ENCODE measurements at regions not wholly inside any gene's neighbourhood (a gene's known extent, or its start where the extent isn't known, plus 50 kb on each side); places are given as distances from the start of the nearest gene placed in this dataset.
A peak's percentile ranks its signal among the peaks of the same experiment; 100 is the strongest.

GRCh38 chr18:2430191-2430590 lies 141.1 kb downstream of the METTL4 start:
- FAIRE-seq (peak; percentile 87), DNase-seq (ENCODE audit: insufficient read length, low spot score) (no peak)
- TF ChIP-seq CTCF (IDR thresholded peaks at IDR 0.05; ENCODE audit: insufficient read depth, missing control alignments), result no peak

- DNase-seq (ENCODE audit: insufficient read length, low spot score) (no peak), FAIRE-seq (no peak)
- no peak for TF ChIP-seq CTCF (IDR thresholded peaks at IDR 0.05; ENCODE audit: insufficient read depth, missing control alignments)
Measured at GRCh38 chr18:2431806-2432205, 139.5 kb downstream of the METTL4 start.

- FAIRE-seq, result no peak
- no peak for DNase-seq (ENCODE audit: insufficient read length, low spot score)
- no peak for TF ChIP-seq CTCF (IDR thresholded peaks at IDR 0.05; ENCODE audit: insufficient read depth, missing control alignments)
Measured at GRCh38 chr18:2433366-2433765, 137.9 kb downstream of the METTL4 start.

GRCh38 chr18:2441544-2441943 lies 129.8 kb downstream of the METTL4 start:
- no peak for TF ChIP-seq CTCF (IDR thresholded peaks at IDR 0.05; ENCODE audit: insufficient read depth, missing control alignments)
- no peak for FAIRE-seq
- DNase-seq (ENCODE audit: insufficient read length, low spot score), result no peak

- no peak for TF ChIP-seq CTCF (IDR thresholded peaks at IDR 0.05; ENCODE audit: insufficient read depth, missing control alignments)
- DNase-seq (ENCODE audit: insufficient read length, low spot score) (no peak), FAIRE-seq (peak; percentile 56)
Measured at GRCh38 chr18:2442006-2442405, 129.3 kb downstream of the METTL4 start.

GRCh38 chr18:2442726-2443275 lies 128.5 kb downstream of the METTL4 start:
- FAIRE-seq (peak; percentile 21), DNase-seq (ENCODE audit: insufficient read length, low spot score) (no peak)

More at GRCh38 chr18:2442726-2443275, 128.5 kb downstream of the METTL4 start:
- no peak for TF ChIP-seq CTCF (IDR thresholded peaks at IDR 0.05; ENCODE audit: insufficient read depth, missing control alignments)

Data from D721Med (cell line).